Spleen (tissue), 7 donors: ENCODE measurements at regions not wholly inside any gene's neighbourhood (a gene's known extent, or its start where the extent isn't known, plus 50 kb on each side); places are given as distances from the start of the nearest gene placed in this dataset.

Source experiments
- CTCF ChIP-seq, 11 experiments: fragments of 200-600 bp in 7 of 11; fragments of 450-650 bp in 4 of 11; sonication (generic) in 4 of 11; IDR thresholded peaks in 8 of 11; conservative IDR thresholded peaks in 3 of 11; 1 replicate in 7 of 11; 2 replicates in 4 of 11; pipeline versions ENCODE4 v1.4.0 to v1.8.0; 2016 to 2021; ENCODE audit warnings: antibody characterized with exemption in 11 of 11, inconsistent platforms in 4 of 11, mild to moderate bottlenecking in 1 of 11
- POLR2A ChIP-seq, 3 donors: fragments of 450-650 bp; IDR thresholded peaks; one replicate each; pipeline ENCODE4 v1.5.1; 2017; ENCODE audit warnings: antibody characterized with exemption in 3 of 3, mild to moderate bottlenecking in 1 of 3
- POLR2AphosphoS5 ChIP-seq, 3 donors: sonication (generic); formaldehyde crosslinking; IDR thresholded peaks; one replicate each; pipeline ENCODE4 v1.5.1; 2017; ENCODE audit warnings: antibody characterized with exemption in 3 of 3
- donor health status: DM: no; HTN: no; CAD: no; lungs with moderate emphysema.
- donor health status: DM: no; HTN: no; CAD: no.
- donor health status: DM: no; HTN: no; CAD: no.

DNA sequence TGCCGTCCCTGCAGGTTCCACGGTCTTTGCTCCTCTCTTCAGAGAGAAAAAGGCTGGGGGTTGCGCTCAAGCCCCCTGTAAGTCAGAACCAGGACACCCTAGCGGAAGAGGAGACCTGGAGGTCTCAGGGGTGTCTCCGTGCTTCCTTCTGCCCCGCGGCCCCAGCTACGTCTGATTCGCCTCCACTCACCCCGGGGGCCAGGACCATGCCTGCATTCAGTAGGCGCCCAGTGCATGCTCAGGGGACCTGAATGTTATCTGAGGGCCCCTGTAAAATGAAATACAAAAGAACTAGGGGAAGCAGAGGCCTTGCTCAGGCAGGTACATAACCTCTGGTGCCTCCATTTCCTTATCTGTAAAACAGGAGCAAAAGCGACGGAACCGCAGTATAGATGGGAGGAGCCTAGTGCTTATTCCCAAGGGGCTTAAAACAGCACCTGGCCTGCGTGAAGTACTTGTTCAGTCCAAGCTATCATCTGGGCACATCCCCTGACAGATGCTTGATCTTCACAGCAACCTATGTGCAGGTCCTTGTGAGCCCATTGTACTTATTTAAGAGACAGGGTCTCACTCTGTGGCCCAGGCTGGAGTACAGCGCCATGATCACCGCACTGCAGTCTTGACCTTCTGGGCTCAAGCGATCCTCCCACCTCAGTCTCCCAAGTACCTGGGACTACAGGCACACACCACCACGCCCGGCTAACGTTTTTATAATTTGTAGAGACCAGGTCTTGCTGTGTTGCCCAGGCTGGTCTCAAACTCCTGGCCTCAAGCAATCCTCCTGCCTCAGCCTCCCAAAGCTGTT is 110.3 kb upstream of the NCOR2 start:
- TF ChIP-seq POLR2A (IDR thresholded peaks at IDR 0.05): no peak
- TF ChIP-seq CTCF (IDR thresholded peaks at IDR 0.05 in 8 of 11, conservative IDR thresholded peaks at IDR 0.05 in 3 of 11): no peak
- TF ChIP-seq POLR2AphosphoS5 (IDR thresholded peaks at IDR 0.05): no peak
